Endothelial cell (in vitro differentiated cells): ENCODE measurements at regions not wholly inside any gene's neighbourhood (a gene's known extent, or its start where the extent isn't known, plus 50 kb on each side); places are given as distances from the start of the nearest gene placed in this dataset.

Experiments
- DNase-seq: peaks from one replicate; pipeline ENCODE4 v3.0.0; 2021; ENCODE audit warnings: low spot score
- H3K27ac Mint-ChIP-seq: one replicate; pipeline ENCODE4 v1.8.0; 2021; ENCODE audit warnings: mixed read lengths, inconsistent platforms; ENCODE audit not compliant: unreplicated experiment
- H3K27me3 Mint-ChIP-seq: one replicate; pipeline ENCODE4 v1.8.0; 2021; ENCODE audit warnings: mild to moderate bottlenecking, moderate library complexity, mixed read lengths, inconsistent platforms; ENCODE audit not compliant: unreplicated experiment
- H3K36me3 Mint-ChIP-seq: one replicate; pipeline ENCODE4 v1.8.0; 2021; ENCODE audit warnings: mild to moderate bottlenecking, low read depth, mixed read lengths, inconsistent platforms; ENCODE audit not compliant: unreplicated experiment
- H3K4me1 Mint-ChIP-seq: one replicate; pipeline ENCODE4 v1.8.0; 2021; ENCODE audit warnings: mild to moderate bottlenecking, mixed read lengths, inconsistent platforms; ENCODE audit not compliant: unreplicated experiment
- H3K4me3 Mint-ChIP-seq: one replicate; pipeline ENCODE4 v1.8.0; 2021; ENCODE audit warnings: mild to moderate bottlenecking, mixed read lengths, inconsistent platforms; ENCODE audit not compliant: unreplicated experiment
- H3K9me3 Mint-ChIP-seq: one replicate; pipeline ENCODE4 v1.8.0; 2021; ENCODE audit warnings: mixed read lengths, inconsistent platforms; ENCODE audit not compliant: unreplicated experiment
- TF ChIP-seq, protein P1 (sequence below): fragments of 200-600 bp; sonication (generic); IDR thresholded peaks from one replicate; pipeline ENCODE4 v1.5.0; 2021; ENCODE audit warnings: antibody characterized with exemption; ENCODE audit not compliant: unreplicated experiment

DNA sequence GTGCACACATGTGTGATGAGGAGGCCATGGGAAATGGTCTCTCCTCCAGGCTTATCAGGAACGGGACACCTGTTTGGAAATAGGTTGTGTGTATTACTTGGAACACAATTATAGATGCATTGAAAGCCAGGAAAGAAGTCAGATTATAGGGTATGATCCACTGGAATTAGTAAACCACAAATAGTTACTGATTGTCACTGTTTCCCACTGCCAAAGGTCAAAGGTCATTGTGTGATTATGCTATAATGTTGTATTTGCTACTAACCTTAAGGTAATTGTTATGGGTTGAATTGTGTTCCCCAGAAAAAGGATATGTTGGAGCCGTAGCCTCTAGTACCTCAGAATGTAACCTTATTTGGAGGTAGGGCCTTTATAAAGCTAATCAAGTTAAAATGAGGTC is 129.9 kb upstream of the FBXO33 start:
- TF ChIP-seq, protein P1, sequence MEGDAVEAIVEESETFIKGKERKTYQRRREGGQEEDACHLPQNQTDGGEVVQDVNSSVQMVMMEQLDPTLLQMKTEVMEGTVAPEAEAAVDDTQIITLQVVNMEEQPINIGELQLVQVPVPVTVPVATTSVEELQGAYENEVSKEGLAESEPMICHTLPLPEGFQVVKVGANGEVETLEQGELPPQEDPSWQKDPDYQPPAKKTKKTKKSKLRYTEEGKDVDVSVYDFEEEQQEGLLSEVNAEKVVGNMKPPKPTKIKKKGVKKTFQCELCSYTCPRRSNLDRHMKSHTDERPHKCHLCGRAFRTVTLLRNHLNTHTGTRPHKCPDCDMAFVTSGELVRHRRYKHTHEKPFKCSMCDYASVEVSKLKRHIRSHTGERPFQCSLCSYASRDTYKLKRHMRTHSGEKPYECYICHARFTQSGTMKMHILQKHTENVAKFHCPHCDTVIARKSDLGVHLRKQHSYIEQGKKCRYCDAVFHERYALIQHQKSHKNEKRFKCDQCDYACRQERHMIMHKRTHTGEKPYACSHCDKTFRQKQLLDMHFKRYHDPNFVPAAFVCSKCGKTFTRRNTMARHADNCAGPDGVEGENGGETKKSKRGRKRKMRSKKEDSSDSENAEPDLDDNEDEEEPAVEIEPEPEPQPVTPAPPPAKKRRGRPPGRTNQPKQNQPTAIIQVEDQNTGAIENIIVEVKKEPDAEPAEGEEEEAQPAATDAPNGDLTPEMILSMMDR = no peak
- Mint-ChIP-seq H3K27me3 (peaks cover 2% of the 10 kb centered on the region), H3K27ac (no peak overlapping the region), H3K4me1 (no peaks in the 10 kb centered on the region), H3K36me3 (peaks cover 3% of the 10 kb centered on the region), H3K9me3 (no peaks in the 10 kb centered on the region), H3K4me3 (no peak overlapping the region)
- no peak for DNase-seq

DNA sequence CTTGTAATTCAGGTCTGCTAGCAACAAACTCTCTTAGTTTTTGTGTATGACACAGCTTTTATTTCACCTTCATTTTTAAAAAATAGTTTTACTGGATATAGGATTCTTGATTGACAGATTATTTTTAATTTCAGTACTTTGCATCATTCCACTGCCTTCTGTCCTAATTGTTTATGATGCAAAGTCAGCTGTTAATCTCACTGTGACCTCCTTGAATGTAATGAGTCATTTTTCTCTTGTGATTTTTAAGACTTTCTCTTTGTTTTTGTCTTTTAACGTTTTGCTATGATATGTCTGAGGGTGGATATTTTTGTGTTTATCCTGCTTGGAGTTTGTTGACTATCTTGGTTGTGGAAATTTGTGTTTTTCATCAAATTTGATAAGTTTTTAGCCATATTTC is 126.3 kb upstream of the FBXO33 start:
- no peak for DNase-seq
- Mint-ChIP-seq H3K4me1 (no peaks in the 10 kb centered on the region), H3K9me3 (no peaks in the 10 kb centered on the region), H3K27ac (no peak overlapping the region), H3K36me3 (peaks cover 3% of the 10 kb centered on the region), H3K4me3 (no peak overlapping the region), H3K27me3 (no peaks in the 10 kb centered on the region)
- TF ChIP-seq, protein P1 = no peak

- no peak overlapping the region for H3K27ac Mint-ChIP-seq
- no peak overlapping the region for H3K4me3 Mint-ChIP-seq
- H3K4me1 Mint-ChIP-seq = no peaks in the 10 kb centered on the region
- H3K36me3 Mint-ChIP-seq = peaks cover 3% of the 10 kb centered on the region
- no peaks in the 10 kb centered on the region for H3K9me3 Mint-ChIP-seq
- no peaks in the 10 kb centered on the region for H3K27me3 Mint-ChIP-seq
- TF ChIP-seq, protein P1 = no peak
- no peak for DNase-seq
These were observed 123.5 kb upstream of the FBXO33 start for GRCh38 chr14:39555749-39556148.

DNA sequence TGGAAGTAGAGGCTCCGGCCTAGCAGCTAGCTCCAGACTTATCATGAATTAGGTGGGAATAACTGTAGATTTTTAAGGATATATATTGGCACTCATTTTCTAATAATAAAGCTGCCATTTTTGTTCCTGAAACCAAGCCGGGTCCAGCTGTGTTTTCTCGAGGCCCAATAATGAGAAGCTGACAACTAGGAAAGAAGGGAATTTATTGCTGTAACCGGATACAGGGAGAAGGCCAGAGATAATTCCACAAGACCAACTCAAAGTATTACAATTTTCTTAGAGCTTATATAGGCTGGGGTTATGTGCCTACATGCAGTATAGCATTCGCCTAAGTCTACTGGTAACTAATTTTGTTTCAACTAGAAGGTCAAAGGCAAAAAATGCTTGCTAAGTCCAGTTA is 122.3 kb upstream of the FBXO33 start:
- TF ChIP-seq, protein P1 = no peak
- Mint-ChIP-seq H3K27me3 (no peaks in the 10 kb centered on the region), H3K9me3 (no peaks in the 10 kb centered on the region), H3K36me3 (no peaks in the 10 kb centered on the region), H3K4me1 (no peaks in the 10 kb centered on the region), H3K4me3 (no peak overlapping the region), H3K27ac (no peak overlapping the region)
- no peak for DNase-seq

DNA sequence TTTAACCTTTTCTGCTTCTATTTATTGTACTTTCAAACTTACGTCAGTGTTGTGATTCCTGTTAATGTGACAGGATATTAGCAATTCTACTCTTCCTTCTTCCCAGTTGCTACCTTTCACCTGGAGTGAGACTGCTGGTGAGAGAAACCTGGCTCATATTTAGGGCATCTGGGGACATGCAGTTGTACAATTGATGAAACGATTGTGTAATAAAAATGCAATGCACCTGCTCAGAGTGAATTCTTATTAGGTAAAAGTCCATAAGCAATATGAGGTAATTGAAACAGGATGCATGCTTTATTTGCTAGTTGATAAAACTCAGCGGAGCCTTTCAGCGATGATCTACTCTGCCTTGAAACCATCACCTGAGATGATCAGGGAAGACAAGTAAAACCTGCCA is 116.1 kb upstream of the FBXO33 start:
- Mint-ChIP-seq H3K4me1 (no peaks in the 10 kb centered on the region), H3K9me3 (no peaks in the 10 kb centered on the region), H3K27me3 (no peaks in the 10 kb centered on the region), H3K27ac (no peak overlapping the region), H3K4me3 (no peak overlapping the region), H3K36me3 (no peaks in the 10 kb centered on the region)
- TF ChIP-seq, protein P1 = no peak
- no peak for DNase-seq
